ENCODE measurements at regions not wholly inside any gene's neighbourhood (a gene's known extent, or its start where the extent isn't known, plus 50 kb on each side); places are given as distances from the start of the nearest gene placed in this dataset.

DNA sequence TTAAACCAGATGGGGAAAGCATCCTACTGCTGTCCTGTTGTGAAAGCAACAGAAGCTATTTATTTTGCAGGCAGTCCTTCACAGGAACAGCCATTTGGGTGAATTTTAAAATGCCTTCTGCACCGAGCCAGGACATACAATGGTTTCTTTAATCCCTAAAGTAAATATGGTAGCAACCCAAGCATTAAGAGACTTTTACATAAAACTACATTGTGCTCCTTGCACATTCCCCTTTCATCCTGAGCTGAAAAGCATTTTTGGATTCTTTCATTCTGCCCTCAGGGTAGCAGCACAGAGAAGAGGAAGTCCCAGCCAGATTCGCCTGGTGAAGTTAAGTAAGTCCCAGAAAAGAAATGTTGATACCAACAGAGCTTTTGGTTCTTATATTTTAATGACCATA, 84.0 kb upstream of the FAM3C start:
- TF ChIP-seq, protein P1, sequence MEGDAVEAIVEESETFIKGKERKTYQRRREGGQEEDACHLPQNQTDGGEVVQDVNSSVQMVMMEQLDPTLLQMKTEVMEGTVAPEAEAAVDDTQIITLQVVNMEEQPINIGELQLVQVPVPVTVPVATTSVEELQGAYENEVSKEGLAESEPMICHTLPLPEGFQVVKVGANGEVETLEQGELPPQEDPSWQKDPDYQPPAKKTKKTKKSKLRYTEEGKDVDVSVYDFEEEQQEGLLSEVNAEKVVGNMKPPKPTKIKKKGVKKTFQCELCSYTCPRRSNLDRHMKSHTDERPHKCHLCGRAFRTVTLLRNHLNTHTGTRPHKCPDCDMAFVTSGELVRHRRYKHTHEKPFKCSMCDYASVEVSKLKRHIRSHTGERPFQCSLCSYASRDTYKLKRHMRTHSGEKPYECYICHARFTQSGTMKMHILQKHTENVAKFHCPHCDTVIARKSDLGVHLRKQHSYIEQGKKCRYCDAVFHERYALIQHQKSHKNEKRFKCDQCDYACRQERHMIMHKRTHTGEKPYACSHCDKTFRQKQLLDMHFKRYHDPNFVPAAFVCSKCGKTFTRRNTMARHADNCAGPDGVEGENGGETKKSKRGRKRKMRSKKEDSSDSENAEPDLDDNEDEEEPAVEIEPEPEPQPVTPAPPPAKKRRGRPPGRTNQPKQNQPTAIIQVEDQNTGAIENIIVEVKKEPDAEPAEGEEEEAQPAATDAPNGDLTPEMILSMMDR (optimal IDR thresholded peaks at IDR 0.05 in 1 of 3, IDR thresholded peaks at IDR 0.05 in 1 of 3, conservative IDR thresholded peaks at IDR 0.05 in 1 of 3; ENCODE audit: extremely low read depth in 1 of 3, insufficient read depth in 2 of 3, low read length in 3 of 3) = no peak
- TF ChIP-seq EZH2 (IDR thresholded peaks at IDR 0.05; ENCODE audit: low read length) = no peak

Measured in keratinocyte (primary cell).